Endodermal cell (in vitro differentiated cells): ENCODE measurements at regions not wholly inside any gene's neighbourhood (a gene's known extent, or its start where the extent isn't known, plus 50 kb on each side); places are given as distances from the start of the nearest gene placed in this dataset.

Source experiments
- DNase-seq: peaks from one replicate; pipeline ENCODE4 v3.0.0-alpha.2; 2017
- H3K27ac ChIP-seq: 2 replicates; pipeline ENCODE4 v1.5.1; 2013; ENCODE audit warnings: mild to moderate bottlenecking, low read depth, low read length, moderate library complexity
- H3K27me3 ChIP-seq: 2 replicates; pipeline ENCODE4 v1.6.1; 2013; ENCODE audit warnings: mild to moderate bottlenecking, low read length, moderate library complexity; ENCODE audit not compliant: insufficient read depth, control insufficient read depth, poor library complexity, severe bottlenecking
- H3K36me3 ChIP-seq: 2 replicates; pipeline ENCODE4 v1.7.0; 2013; ENCODE audit warnings: mild to moderate bottlenecking, low read length, moderate library complexity; ENCODE audit not compliant: control insufficient read depth, insufficient read depth
- H3K4me1 ChIP-seq: one replicate; pipeline ENCODE4 v1.7.0; 2013; ENCODE audit warnings: low read length; ENCODE audit not compliant: control insufficient read depth, insufficient read depth
- H3K4me3 ChIP-seq: 2 replicates; pipeline ENCODE4 v1.5.1; 2013; ENCODE audit warnings: mild to moderate bottlenecking, low read length, moderate library complexity
- H3K9ac ChIP-seq: 2 replicates; pipeline ENCODE4 v1.6.1; 2013; ENCODE audit warnings: mild to moderate bottlenecking, low read length, moderate library complexity; ENCODE audit not compliant: poor library complexity, severe bottlenecking; ENCODE audit errors: extremely low read depth
- H3K9me3 ChIP-seq: 2 replicates; pipeline ENCODE4 v1.6.1; 2013; ENCODE audit warnings: mild to moderate bottlenecking, low read length, moderate library complexity; ENCODE audit not compliant: control insufficient read depth
- H3K27ac Mint-ChIP-seq: 2 replicates; pipeline ENCODE4 v1.8.0; 2020; ENCODE audit warnings: mixed read lengths
- H3K27me3 Mint-ChIP-seq: 2 replicates; pipeline ENCODE4 v1.8.0; 2021; ENCODE audit warnings: mild to moderate bottlenecking, mixed read lengths; ENCODE audit not compliant: insufficient read depth
- H3K36me3 Mint-ChIP-seq: 2 replicates; pipeline ENCODE4 v1.8.0; 2020; ENCODE audit warnings: low read depth, mixed read lengths
- H3K4me1 Mint-ChIP-seq: 2 replicates; pipeline ENCODE4 v1.8.0; 2020; ENCODE audit warnings: mixed read lengths
- H3K4me3 Mint-ChIP-seq: 2 replicates; pipeline ENCODE4 v1.8.0; 2020; ENCODE audit warnings: mild to moderate bottlenecking, moderate library complexity, mixed read lengths
- H3K9me3 Mint-ChIP-seq: 2 replicates; pipeline ENCODE4 v1.8.0; 2020; ENCODE audit warnings: mild to moderate bottlenecking, mixed read lengths
- CTCF ChIP-seq: fragments of 200-600 bp; sonication (generic); conservative IDR thresholded peaks from 2 replicates; pipeline ENCODE4 v1.5.0; 2021; ENCODE audit warnings: antibody characterized with exemption, mild to moderate bottlenecking
- WGBS, 2 experiments: methylation state at CpG; one replicate each; pipeline versions ENCODE4 v1.1.5 to v1.1.7; 2013; ENCODE audit warnings: missing lambda C conversion rate in 2 of 2, mixed read lengths in 1 of 2; ENCODE audit not compliant: insufficient coverage in 1 of 2, insufficient read length in 1 of 2; 5-methylcytosine and 5-hydroxymethylcytosine counted together

GRCh38 chr12:102562836-102563425 lies 82.6 kb upstream of the IGF1 start:
- peak; percentile 60 for DNase-seq
- Mint-ChIP-seq H3K27me3 (no peaks in the 10 kb centered on the region), H3K27ac (peak overlapping the region; percentile 59), H3K36me3 (no peaks in the 10 kb centered on the region), H3K4me1 (peaks cover 4% of the 10 kb centered on the region), H3K4me3 (no peak overlapping the region), H3K9me3 (peaks cover 2% of the 10 kb centered on the region)
- no peak overlapping the region for H3K9ac ChIP-seq
- H3K4me3 ChIP-seq = no peak overlapping the region
- H3K36me3 ChIP-seq = no peaks in the 10 kb centered on the region
- 92 to 94% methylated on average over 2 of the region's 2 CpGs for WGBS, 2 experiments
- H3K27me3 ChIP-seq = no peaks in the 10 kb centered on the region
- no peak for TF ChIP-seq CTCF
- no peaks in the 10 kb centered on the region for H3K9me3 ChIP-seq
- no peak overlapping the region for H3K27ac ChIP-seq
- H3K4me1 ChIP-seq = no peaks in the 10 kb centered on the region

- no peaks in the 10 kb centered on the region for H3K36me3 Mint-ChIP-seq
- H3K4me3 ChIP-seq = no peak overlapping the region
- peaks cover under 1% of the 10 kb centered on the region for H3K4me1 Mint-ChIP-seq
- 95 to 100% methylated on average over 1 to 2 of the region's 2 CpGs for WGBS, 2 experiments
- H3K27me3 Mint-ChIP-seq = no peaks in the 10 kb centered on the region
- H3K27me3 ChIP-seq = peaks cover 7% of the 10 kb centered on the region
- DNase-seq = no peak
- no peaks in the 10 kb centered on the region for H3K36me3 ChIP-seq
- no peaks in the 10 kb centered on the region for H3K9me3 ChIP-seq
- no peak overlapping the region for H3K27ac Mint-ChIP-seq
- no peak overlapping the region for H3K27ac ChIP-seq
- no peak for TF ChIP-seq CTCF
- no peak overlapping the region for H3K9ac ChIP-seq
- no peaks in the 10 kb centered on the region for H3K4me1 ChIP-seq
- no peak overlapping the region for H3K4me3 Mint-ChIP-seq
- H3K9me3 Mint-ChIP-seq = no peaks in the 10 kb centered on the region
Measured at GRCh38 chr12:102551186-102551585, 70.8 kb upstream of the IGF1 start.

- Mint-ChIP-seq H3K27ac (no peak overlapping the region), H3K4me3 (no peak overlapping the region), H3K27me3 (no peaks in the 10 kb centered on the region), H3K36me3 (no peaks in the 10 kb centered on the region), H3K9me3 (no peaks in the 10 kb centered on the region), H3K4me1 (peaks cover 3% of the 10 kb centered on the region)
- TF ChIP-seq CTCF = no peak
- Histone ChIP-seq H3K9me3 (no peaks in the 10 kb centered on the region), H3K27ac (no peak overlapping the region), H3K36me3 (no peaks in the 10 kb centered on the region), H3K4me1 (no peaks in the 10 kb centered on the region), H3K9ac (no peak overlapping the region), H3K27me3 (peaks cover 7% of the 10 kb centered on the region), H3K4me3 (no peak overlapping the region)
- peak; percentile 68 for DNase-seq
- 71 to 75% methylated on average over 5 of the region's 5 CpGs for WGBS, 2 experiments
Measured at GRCh38 chr12:102549691-102550090, 69.3 kb upstream of the IGF1 start.
